Keratinocyte (primary cell): ENCODE measurements at regions not wholly inside any gene's neighbourhood (a gene's known extent, or its start where the extent isn't known, plus 50 kb on each side); places are given as distances from the start of the nearest gene placed in this dataset.

ENCODE experiments used
- DNase-seq: peaks from one replicate; pipeline ENCODE4 v3.0.0-alpha.2; 2011; ENCODE audit warnings: low read depth, missing footprints, low spot score
- FAIRE-seq: peaks from 2 replicates; lab custom pipeline; 2011; peaks lifted over from hg19 to GRCh38; lab: Jason Lieb, UNC
- H2AFZ ChIP-seq: 2 replicates; pipeline ENCODE4 v1.6.0; 2012; ENCODE audit warnings: low read length, control low read depth, inconsistent platforms; ENCODE audit not compliant: control insufficient read depth
- H3K27ac ChIP-seq: 2 replicates; pipeline ENCODE4 v1.5.1; 2011; ENCODE audit warnings: low read length; ENCODE audit not compliant: control insufficient read depth, insufficient read depth
- H3K27me3 ChIP-seq: 3 replicates; pipeline ENCODE4 v1.6.0; 2011; ENCODE audit warnings: low read length; ENCODE audit not compliant: control insufficient read depth, insufficient read depth; ENCODE audit errors: extremely low read depth
- H3K36me3 ChIP-seq, 2 experiments: 2 replicates in 1 of 2; 3 replicates in 1 of 2; pipeline ENCODE4 v1.5.1; 2011; ENCODE audit warnings: low read length in 2 of 2, mild to moderate bottlenecking in 1 of 2; ENCODE audit not compliant: control insufficient read depth in 2 of 2, insufficient read depth in 2 of 2; ENCODE audit errors: extremely low read depth in 1 of 2
- H3K4me1 ChIP-seq: 3 replicates; pipeline ENCODE4 v1.5.1; 2011; ENCODE audit warnings: low read length; ENCODE audit not compliant: control insufficient read depth, insufficient read depth; ENCODE audit errors: extremely low read depth
- H3K4me2 ChIP-seq: 3 replicates; pipeline ENCODE4 v1.6.0; 2011; ENCODE audit warnings: low read depth, low read length; ENCODE audit not compliant: control insufficient read depth, insufficient read depth; ENCODE audit errors: extremely low read depth
- H3K4me3 ChIP-seq, 3 experiments: fragments of 200-600 bp in 1 of 3; sonication (generic) in 1 of 3; 2 replicates in 2 of 3; 3 replicates in 1 of 3; pipeline ENCODE4 v1.5.1; 2011 to 2016; ENCODE audit warnings: low read length in 3 of 3, mild to moderate bottlenecking in 3 of 3, control low read depth in 2 of 3, inconsistent platforms in 1 of 3, low read depth in 1 of 3, mixed read lengths in 1 of 3, mixed run types in 1 of 3, moderate library complexity in 1 of 3; ENCODE audit not compliant: control insufficient read depth in 2 of 3, insufficient read depth in 2 of 3; ENCODE audit errors: extremely low read depth in 1 of 3
- H3K79me2 ChIP-seq: 2 replicates; pipeline ENCODE4 v1.6.0; 2012; ENCODE audit warnings: low read length; ENCODE audit not compliant: control insufficient read depth, insufficient read depth
- H3K9ac ChIP-seq: 3 replicates; pipeline ENCODE4 v1.6.0; 2011; ENCODE audit warnings: low read length; ENCODE audit not compliant: control insufficient read depth, insufficient read depth; ENCODE audit errors: extremely low read depth
- H3K9me1 ChIP-seq: 3 replicates; pipeline ENCODE4 v1.6.0; 2011; ENCODE audit warnings: low read length; ENCODE audit not compliant: control insufficient read depth, insufficient read depth; ENCODE audit errors: extremely low read depth
- H3K9me3 ChIP-seq: 2 replicates; pipeline ENCODE4 v1.5.1; 2012; ENCODE audit warnings: low read depth, low read length; ENCODE audit not compliant: control insufficient read depth
- H4K20me1 ChIP-seq: 3 replicates; pipeline ENCODE4 v1.6.0; 2011; ENCODE audit warnings: low read length; ENCODE audit not compliant: control insufficient read depth, insufficient read depth; ENCODE audit errors: extremely low read depth
- CTCF ChIP-seq, 3 experiments: IDR thresholded peaks in 1 of 3; conservative IDR thresholded peaks in 1 of 3; optimal IDR thresholded peaks in 1 of 3; 2 replicates in 2 of 3; 3 replicates in 1 of 3; pipeline versions ENCODE3 to v1.5.1; 2011; ENCODE audit warnings: low read length in 3 of 3, mild to moderate bottlenecking in 3 of 3, moderate library complexity in 2 of 3, control low read depth in 1 of 3, inconsistent platforms in 1 of 3; ENCODE audit not compliant: insufficient read depth in 2 of 3; ENCODE audit errors: extremely low read depth in 1 of 3
- EZH2 ChIP-seq: IDR thresholded peaks from one replicate; pipeline ENCODE4 v1.6.1; 2012; ENCODE audit warnings: inconsistent platforms, mild to moderate bottlenecking, low read length, moderate library complexity
- dilution Hi-C: fragments of 300-500 bp; cut with MboI; formaldehyde crosslinking; loops from one replicate; pipeline ENCODE4 v1.7.0; 2020; ENCODE audit warnings: low sequenced_read_pairs; ENCODE audit not compliant: extremely low pct_ligation_motif_present

GRCh38 chr15:47577000-47577399, 140.3 kb upstream of the SEMA6D start:
- Histone ChIP-seq H4K20me1 (no peaks in the 10 kb centered on the region), H3K27me3 (no peaks in the 10 kb centered on the region), H3K9me3 (no peaks in the 10 kb centered on the region), H3K9ac (no peak overlapping the region), H2AFZ (no peak overlapping the region), H3K4me2 (no peak overlapping the region), H3K4me3 (no peak overlapping the region), H3K36me3 (no peaks in the 10 kb centered on the region), H3K27ac (no peak overlapping the region), H3K79me2 (no peaks in the 10 kb centered on the region), H3K4me1 (peaks cover 3% of the 10 kb centered on the region), H3K9me1 (no peaks in the 10 kb centered on the region)
- no peak for TF ChIP-seq EZH2
- no peak for TF ChIP-seq CTCF (optimal IDR thresholded peaks at IDR 0.05 in 1 of 3, IDR thresholded peaks at IDR 0.05 in 1 of 3, conservative IDR thresholded peaks at IDR 0.05 in 1 of 3; ENCODE audit: extremely low read depth in 1 of 3, insufficient read depth in 2 of 3, low read length in 3 of 3)
- FAIRE-seq (no peak), DNase-seq (no peak)
- dilution Hi-C loops: no loop called here

- dilution Hi-C loops: no loop called here
- Histone ChIP-seq H3K4me3 (no peak overlapping the region), H3K9me3 (no peaks in the 10 kb centered on the region), H3K4me1 (peaks cover 3% of the 10 kb centered on the region), H3K27ac (no peak overlapping the region), H3K9ac (no peak overlapping the region), H4K20me1 (no peaks in the 10 kb centered on the region), H3K36me3 (no peaks in the 10 kb centered on the region), H2AFZ (no peak overlapping the region), H3K27me3 (no peaks in the 10 kb centered on the region), H3K9me1 (no peaks in the 10 kb centered on the region), H3K79me2 (no peaks in the 10 kb centered on the region), H3K4me2 (no peak overlapping the region)
- no peak for FAIRE-seq
- no peak for DNase-seq
- TF ChIP-seq CTCF (optimal IDR thresholded peaks at IDR 0.05 in 1 of 3, IDR thresholded peaks at IDR 0.05 in 1 of 3, conservative IDR thresholded peaks at IDR 0.05 in 1 of 3; ENCODE audit: extremely low read depth in 1 of 3, insufficient read depth in 2 of 3, low read length in 3 of 3): no peak
- no peak for TF ChIP-seq EZH2
These were observed 139.8 kb upstream of the SEMA6D start for GRCh38 chr15:47577461-47577860.
